ENCODE measurements at regions not wholly inside any gene's neighbourhood (a gene's known extent, or its start where the extent isn't known, plus 50 kb on each side); places are given as distances from the start of the nearest gene placed in this dataset.

- TF ChIP-seq CSRNP3 (CRISPR knock-in tag; IDR thresholded peaks at IDR 0.05) (no peak), ARNTL (CRISPR knock-in tag; IDR thresholded peaks at IDR 0.05; ENCODE audit: borderline replicate concordance, low read depth) (no peak), ZFP30 (CRISPR knock-in tag; IDR thresholded peaks at IDR 0.05) (no peak), OSR1 (CRISPR knock-in tag; IDR thresholded peaks at IDR 0.05) (no peak), TOX (CRISPR knock-in tag; IDR thresholded peaks at IDR 0.05; ENCODE audit: borderline replicate concordance) (no peak), POU6F1 (CRISPR knock-in tag; IDR thresholded peaks at IDR 0.05; ENCODE audit: borderline replicate concordance, low read depth) (no peak), BACH2 (CRISPR knock-in tag; IDR thresholded peaks at IDR 0.05; ENCODE audit: borderline replicate concordance) (no peak), PPARA (CRISPR knock-in tag; IDR thresholded peaks at IDR 0.05; ENCODE audit: borderline replicate concordance) (no peak), ZNF8 (CRISPR knock-in tag; IDR thresholded peaks at IDR 0.05) (no peak), RARB (CRISPR knock-in tag; IDR thresholded peaks at IDR 0.05) (no peak), ZNF70 (CRISPR knock-in tag; IDR thresholded peaks at IDR 0.05) (no peak), ESRRG (CRISPR knock-in tag; IDR thresholded peaks at IDR 0.05) (no peak), CSDC2 (CRISPR knock-in tag; IDR thresholded peaks at IDR 0.05) (no peak), CREB5 (CRISPR knock-in tag; IDR thresholded peaks at IDR 0.05; ENCODE audit: low read depth) (no peak), PATZ1 (CRISPR knock-in tag; IDR thresholded peaks at IDR 0.05; ENCODE audit: borderline replicate concordance) (no peak), ZFP3 (CRISPR knock-in tag; IDR thresholded peaks at IDR 0.05) (no peak), SNAI2 (CRISPR knock-in tag; IDR thresholded peaks at IDR 0.05) (no peak)
- ATAC-seq: no peak
These were observed 73.8 kb upstream of the SGCD start for GRCh38 chr5:156253130-156253529.

GRCh38 chr5:156254196-156254595 lies 72.8 kb upstream of the SGCD start:
- ATAC-seq: no peak
- TF ChIP-seq POU6F1 (CRISPR knock-in tag; IDR thresholded peaks at IDR 0.05; ENCODE audit: borderline replicate concordance, low read depth): no peak
- TF ChIP-seq ESRRG (CRISPR knock-in tag; IDR thresholded peaks at IDR 0.05): no peak
- no peak for TF ChIP-seq TOX (CRISPR knock-in tag; IDR thresholded peaks at IDR 0.05; ENCODE audit: borderline replicate concordance)
- no peak for TF ChIP-seq OSR1 (CRISPR knock-in tag; IDR thresholded peaks at IDR 0.05)
- no peak for TF ChIP-seq PPARA (CRISPR knock-in tag; IDR thresholded peaks at IDR 0.05; ENCODE audit: borderline replicate concordance)
- no peak for TF ChIP-seq CSDC2 (CRISPR knock-in tag; IDR thresholded peaks at IDR 0.05)

- ATAC-seq: no peak
- TF ChIP-seq ZNF565 (CRISPR knock-in tag; conservative IDR thresholded peaks at IDR 0.05; ENCODE audit: low read depth) (no peak), SNAI2 (CRISPR knock-in tag; IDR thresholded peaks at IDR 0.05) (no peak), ZNF8 (CRISPR knock-in tag; IDR thresholded peaks at IDR 0.05) (no peak), ZC3H10 (CRISPR knock-in tag; IDR thresholded peaks at IDR 0.05) (no peak), POU6F1 (CRISPR knock-in tag; IDR thresholded peaks at IDR 0.05; ENCODE audit: borderline replicate concordance, low read depth) (no peak), OSR1 (CRISPR knock-in tag; IDR thresholded peaks at IDR 0.05) (no peak), TSHZ2 (CRISPR knock-in tag; IDR thresholded peaks at IDR 0.05) (no peak), TOX (CRISPR knock-in tag; IDR thresholded peaks at IDR 0.05; ENCODE audit: borderline replicate concordance) (no peak)
These were observed 70.3 kb upstream of the SGCD start for GRCh38 chr5:156256642-156257041.

Data from SK-N-SH treated with all-trans-retinoic acid at 6 μM for 48 hours (cell line).